ENCODE measurements at regions not wholly inside any gene's neighbourhood (a gene's known extent, or its start where the extent isn't known, plus 50 kb on each side); places are given as distances from the start of the nearest gene placed in this dataset.

GRCh38 chr1:38560457-38560856 lies 299.1 kb downstream of the RRAGC start:
- Histone ChIP-seq H4K20me1 (replicated peaks; ENCODE audit: control insufficient read depth, extremely low read depth, insufficient read depth, low read length) (no peaks in the 10 kb centered on the region), H3K9me1 (replicated peaks; ENCODE audit: control insufficient read depth, extremely low read depth, insufficient read depth, low read length) (no peaks in the 10 kb centered on the region), H3K27ac (ENCODE audit: insufficient read depth, low read depth, low read length) (no peak overlapping the region), H3K9ac (replicated peaks; ENCODE audit: extremely low read depth, insufficient read depth, low read length) (no peak overlapping the region), H3K27me3 (ENCODE audit: control insufficient read depth in 2 of 2, insufficient read depth in 2 of 2, low read length in 2 of 2) (peaks cover 0 to 2% of the 10 kb centered on the region in 2 experiments), H2AFZ (ENCODE audit: low read depth, low read length) (no peak overlapping the region), H3K4me3 (replicated peaks in 1 of 3; ENCODE audit: insufficient read depth in 1 of 3, low read depth in 1 of 3, low read length in 3 of 3) (no peak overlapping the region), H3K4me1 (ENCODE audit: control insufficient read depth, extremely low read depth, insufficient read depth, low read length) (no peaks in the 10 kb centered on the region), H3K36me3 (ENCODE audit: control insufficient read depth in 2 of 2, extremely low read depth in 1 of 2, insufficient read depth in 2 of 2, low read length in 2 of 2) (no peaks in the 10 kb centered on the region), H3K4me2 (ENCODE audit: insufficient read depth, low read length) (no peak overlapping the region), H3K79me2 (ENCODE audit: control insufficient read depth, insufficient read depth, low read length) (no peaks in the 10 kb centered on the region), H3K9me3 (replicated peaks; ENCODE audit: control insufficient read depth, insufficient read depth, low read length) (no peaks in the 10 kb centered on the region)
- no peak for DNase-seq (ENCODE audit: low read depth, low spot score)
- dilution Hi-C loops (cut with MboI; ENCODE audit: extremely low pct_ligation_motif_present, low sequenced_read_pairs) (no loop called here), intact Hi-C loops (cut with micrococcal nuclease) (no loop called here)
- no TSS peak for BruUV-seq (replicated peaks)
- ChIA-PET POLR2A (no interaction called here), CTCF (no interaction called here)
- FAIRE-seq, result no peak
- TF ChIP-seq MAX (IDR thresholded peaks at IDR 0.05; ENCODE audit: insufficient read depth, insufficient read length), result no peak
- no peak for TF ChIP-seq GATA2 (IDR thresholded peaks at IDR 0.05; ENCODE audit: insufficient read depth, insufficient read length, low read depth, low read length)
- TF ChIP-seq POLR2A (IDR thresholded peaks at IDR 0.05; ENCODE audit: low read depth, low read length), result no peak
- TF ChIP-seq MYC (IDR thresholded peaks at IDR 0.05; ENCODE audit: low read depth, low read length), result no peak
- no peak for TF ChIP-seq FOS (IDR thresholded peaks at IDR 0.05; ENCODE audit: borderline replicate concordance, insufficient read depth, low read length)
- TF ChIP-seq POLR2AphosphoS5 (IDR thresholded peaks at IDR 0.05; ENCODE audit: insufficient read depth, low read depth, low read length), result no peak
- no peak for TF ChIP-seq EZH2 (IDR thresholded peaks at IDR 0.05; ENCODE audit: borderline replicate concordance, low read depth, low read length, severe bottlenecking)
- no peak for TF ChIP-seq JUN (IDR thresholded peaks at IDR 0.05; ENCODE audit: borderline replicate concordance, insufficient read depth, insufficient read length, low read depth)
- no peak for TF ChIP-seq CTCF (IDR thresholded peaks at IDR 0.05; ENCODE audit: extremely low read depth in 1 of 2, insufficient read depth in 1 of 2, low read depth in 1 of 2, low read length in 2 of 2)
